ENCODE measurements at regions not wholly inside any gene's neighbourhood (a gene's known extent, or its start where the extent isn't known, plus 50 kb on each side); places are given as distances from the start of the nearest gene placed in this dataset.

- H3K9me3 ChIP-seq (ENCODE audit: control insufficient read depth, low read length): no peaks in the 10 kb centered on the region
- no peak overlapping the region for H3K4me3 ChIP-seq (ENCODE audit: extremely low read depth, insufficient read depth, low read length, poor library complexity, severe bottlenecking)
- no peak overlapping the region for H3K27ac ChIP-seq (ENCODE audit: low read depth, low read length, severe bottlenecking)
- no peaks in the 10 kb centered on the region for H3K4me1 ChIP-seq (ENCODE audit: control insufficient read depth, insufficient read depth, low read length, poor library complexity, severe bottlenecking)
- no peaks in the 10 kb centered on the region for H3K36me3 ChIP-seq (ENCODE audit: control insufficient read depth, insufficient read depth, low read length)
Observed at GRCh38 chr13:91187522-91187921, 160.0 kb upstream of the MIR17HG start.

GRCh38 chr13:91189506-91189905 lies 158.0 kb upstream of the MIR17HG start:
- WGBS, 2 experiments (ENCODE audit: insufficient coverage in 2 of 2): 100% methylated on average over 1 of the region's 3 CpGs; no CpG with 5 or more reads in 1 of the 2 experiments
- H3K4me1 ChIP-seq (ENCODE audit: control insufficient read depth, insufficient read depth, low read length, poor library complexity, severe bottlenecking): no peaks in the 10 kb centered on the region

GRCh38 chr13:91193358-91193757 lies 154.1 kb upstream of the MIR17HG start:
- 96 to 100% methylated on average over 2 of the region's 2 CpGs for WGBS, 2 experiments (ENCODE audit: insufficient coverage in 2 of 2)
- H3K4me1 ChIP-seq (ENCODE audit: control insufficient read depth, insufficient read depth, low read length, poor library complexity, severe bottlenecking): no peaks in the 10 kb centered on the region
- no peak overlapping the region for H3K27ac ChIP-seq (ENCODE audit: low read depth, low read length, severe bottlenecking)
- no peaks in the 10 kb centered on the region for H3K9me3 ChIP-seq (ENCODE audit: control insufficient read depth, low read length)
- H3K36me3 ChIP-seq (ENCODE audit: control insufficient read depth, insufficient read depth, low read length): no peaks in the 10 kb centered on the region
- no peak overlapping the region for H3K4me3 ChIP-seq (ENCODE audit: extremely low read depth, insufficient read depth, low read length, poor library complexity, severe bottlenecking)

More at GRCh38 chr13:91189506-91189905, 158.0 kb upstream of the MIR17HG start:
- H3K9me3 ChIP-seq (ENCODE audit: control insufficient read depth, low read length): no peaks in the 10 kb centered on the region
- no peaks in the 10 kb centered on the region for H3K36me3 ChIP-seq (ENCODE audit: control insufficient read depth, insufficient read depth, low read length)
- no peak overlapping the region for H3K27ac ChIP-seq (ENCODE audit: low read depth, low read length, severe bottlenecking)
- no peak overlapping the region for H3K4me3 ChIP-seq (ENCODE audit: extremely low read depth, insufficient read depth, low read length, poor library complexity, severe bottlenecking)

- Histone ChIP-seq H3K4me1 (ENCODE audit: control insufficient read depth, insufficient read depth, low read length, poor library complexity, severe bottlenecking) (no peaks in the 10 kb centered on the region), H3K36me3 (ENCODE audit: control insufficient read depth, insufficient read depth, low read length) (no peaks in the 10 kb centered on the region), H3K27ac (ENCODE audit: low read depth, low read length, severe bottlenecking) (no peak overlapping the region), H3K9me3 (ENCODE audit: control insufficient read depth, low read length) (no peaks in the 10 kb centered on the region), H3K4me3 (ENCODE audit: extremely low read depth, insufficient read depth, low read length, poor library complexity, severe bottlenecking) (no peak overlapping the region)
- WGBS, 2 experiments (ENCODE audit: insufficient coverage in 2 of 2): 100% methylated on average over 1 of the region's 2 CpGs; no CpG with 5 or more reads in 1 of the 2 experiments
Observed at GRCh38 chr13:91195789-91196188, 151.7 kb upstream of the MIR17HG start.

GRCh38 chr13:91196958-91197357 lies 150.5 kb upstream of the MIR17HG start:
- Histone ChIP-seq H3K4me3 (ENCODE audit: extremely low read depth, insufficient read depth, low read length, poor library complexity, severe bottlenecking) (no peak overlapping the region), H3K27ac (ENCODE audit: low read depth, low read length, severe bottlenecking) (no peak overlapping the region), H3K4me1 (ENCODE audit: control insufficient read depth, insufficient read depth, low read length, poor library complexity, severe bottlenecking) (no peaks in the 10 kb centered on the region), H3K36me3 (ENCODE audit: control insufficient read depth, insufficient read depth, low read length) (no peaks in the 10 kb centered on the region), H3K9me3 (ENCODE audit: control insufficient read depth, low read length) (no peaks in the 10 kb centered on the region)
- WGBS, 2 experiments (ENCODE audit: insufficient coverage in 2 of 2): 83 to 88% methylated on average over 4 of the region's 4 CpGs

- Histone ChIP-seq H3K4me3 (ENCODE audit: extremely low read depth, insufficient read depth, low read length, poor library complexity, severe bottlenecking) (no peak overlapping the region), H3K27ac (ENCODE audit: low read depth, low read length, severe bottlenecking) (peak overlapping the region; percentile 37), H3K4me1 (ENCODE audit: control insufficient read depth, insufficient read depth, low read length, poor library complexity, severe bottlenecking) (no peaks in the 10 kb centered on the region), H3K36me3 (ENCODE audit: control insufficient read depth, insufficient read depth, low read length) (no peaks in the 10 kb centered on the region), H3K9me3 (ENCODE audit: control insufficient read depth, low read length) (no peaks in the 10 kb centered on the region)
- no CpG with 5 or more reads among the region's 1 CpG for WGBS, 2 experiments (ENCODE audit: insufficient coverage in 2 of 2)
Observed at GRCh38 chr13:91199866-91200265, 147.6 kb upstream of the MIR17HG start.

GRCh38 chr13:91200486-91200885 lies 147.0 kb upstream of the MIR17HG start:
- WGBS, 2 experiments (ENCODE audit: insufficient coverage in 2 of 2): 100% methylated on average over 2 of the region's 3 CpGs; no CpG with 5 or more reads in 1 of the 2 experiments
- Histone ChIP-seq H3K4me3 (ENCODE audit: extremely low read depth, insufficient read depth, low read length, poor library complexity, severe bottlenecking) (no peak overlapping the region), H3K27ac (ENCODE audit: low read depth, low read length, severe bottlenecking) (peak overlapping the region; percentile 37), H3K4me1 (ENCODE audit: control insufficient read depth, insufficient read depth, low read length, poor library complexity, severe bottlenecking) (no peaks in the 10 kb centered on the region), H3K36me3 (ENCODE audit: control insufficient read depth, insufficient read depth, low read length) (no peaks in the 10 kb centered on the region), H3K9me3 (ENCODE audit: control insufficient read depth, low read length) (no peaks in the 10 kb centered on the region)

GRCh38 chr13:91203430-91203829 lies 144.1 kb upstream of the MIR17HG start:
- peaks cover 5% of the 10 kb centered on the region for H3K4me1 ChIP-seq (ENCODE audit: control insufficient read depth, insufficient read depth, low read length, poor library complexity, severe bottlenecking)
- H3K36me3 ChIP-seq (ENCODE audit: control insufficient read depth, insufficient read depth, low read length): no peaks in the 10 kb centered on the region
- H3K27ac ChIP-seq (ENCODE audit: low read depth, low read length, severe bottlenecking): no peak overlapping the region
- H3K4me3 ChIP-seq (ENCODE audit: extremely low read depth, insufficient read depth, low read length, poor library complexity, severe bottlenecking): no peak overlapping the region
- H3K9me3 ChIP-seq (ENCODE audit: control insufficient read depth, low read length): no peaks in the 10 kb centered on the region
- 67% methylated on average over 1 of the region's 1 CpG; no CpG with 5 or more reads in 1 of the 2 experiments for WGBS, 2 experiments (ENCODE audit: insufficient coverage in 2 of 2)

- H3K27ac ChIP-seq (ENCODE audit: low read depth, low read length, severe bottlenecking): no peak overlapping the region
- no peak overlapping the region for H3K4me3 ChIP-seq (ENCODE audit: extremely low read depth, insufficient read depth, low read length, poor library complexity, severe bottlenecking)
- peaks cover 5% of the 10 kb centered on the region for H3K4me1 ChIP-seq (ENCODE audit: control insufficient read depth, insufficient read depth, low read length, poor library complexity, severe bottlenecking)
- no peaks in the 10 kb centered on the region for H3K9me3 ChIP-seq (ENCODE audit: control insufficient read depth, low read length)
- no peaks in the 10 kb centered on the region for H3K36me3 ChIP-seq (ENCODE audit: control insufficient read depth, insufficient read depth, low read length)
- WGBS, 2 experiments (ENCODE audit: insufficient coverage in 2 of 2): 49% methylated on average over 2 of the region's 4 CpGs; no CpG with 5 or more reads in 1 of the 2 experiments
Observed at GRCh38 chr13:91207261-91207660, 140.2 kb upstream of the MIR17HG start.

GRCh38 chr13:91211510-91211909 lies 136.0 kb upstream of the MIR17HG start:
- Histone ChIP-seq H3K4me1 (ENCODE audit: control insufficient read depth, insufficient read depth, low read length, poor library complexity, severe bottlenecking) (peaks cover 5% of the 10 kb centered on the region), H3K4me3 (ENCODE audit: extremely low read depth, insufficient read depth, low read length, poor library complexity, severe bottlenecking) (no peak overlapping the region), H3K27ac (ENCODE audit: low read depth, low read length, severe bottlenecking) (no peak overlapping the region), H3K36me3 (ENCODE audit: control insufficient read depth, insufficient read depth, low read length) (no peaks in the 10 kb centered on the region), H3K9me3 (ENCODE audit: control insufficient read depth, low read length) (no peaks in the 10 kb centered on the region)
- 88 to 91% methylated on average over 2 of the region's 3 CpGs for WGBS, 2 experiments (ENCODE audit: insufficient coverage in 2 of 2)

- H3K9me3 ChIP-seq (ENCODE audit: control insufficient read depth, low read length): no peaks in the 10 kb centered on the region
- no peaks in the 10 kb centered on the region for H3K36me3 ChIP-seq (ENCODE audit: control insufficient read depth, insufficient read depth, low read length)
- H3K27ac ChIP-seq (ENCODE audit: low read depth, low read length, severe bottlenecking): no peak overlapping the region
- WGBS, 2 experiments (ENCODE audit: insufficient coverage in 2 of 2): 60 to 80% methylated on average over 1 of the region's 5 CpGs
- H3K4me1 ChIP-seq (ENCODE audit: control insufficient read depth, insufficient read depth, low read length, poor library complexity, severe bottlenecking): no peaks in the 10 kb centered on the region
- no peak overlapping the region for H3K4me3 ChIP-seq (ENCODE audit: extremely low read depth, insufficient read depth, low read length, poor library complexity, severe bottlenecking)
Observed at GRCh38 chr13:91212231-91212630, 135.3 kb upstream of the MIR17HG start.

Data from mesodermal cell (in vitro differentiated cells).